KOPT-K1 (cell line): ENCODE measurements at regions not wholly inside any gene's neighbourhood (a gene's known extent, or its start where the extent isn't known, plus 50 kb on each side); places are given as distances from the start of the nearest gene placed in this dataset.
"Not testable (repeated sequence)": the region's sequence is repeated elsewhere in the genome, so short reads cannot be mapped to it uniquely, and the experiment has no call there.

Experiments used
- H3K27ac ChIP-seq: fragments of 200-600 bp; sonication (generic); 2 replicates; pipeline ENCODE4 v1.5.1; 2016; ENCODE audit warnings: antibody characterized with exemption, mild to moderate bottlenecking, low read depth, low read length; ENCODE audit not compliant: poor library complexity, severe bottlenecking
- H3K36me3 ChIP-seq: fragments of 200-600 bp; sonication (generic); 2 replicates; pipeline ENCODE4 v1.5.1; 2017; ENCODE audit warnings: antibody characterized with exemption, mild to moderate bottlenecking, low read length, moderate library complexity; ENCODE audit not compliant: insufficient read depth
- H3K9me3 ChIP-seq: fragments of 200-600 bp; sonication (generic); 2 replicates; pipeline ENCODE4 v1.5.1; 2017; ENCODE audit warnings: antibody characterized with exemption, low read length, mild to moderate bottlenecking; ENCODE audit not compliant: insufficient read depth, poor library complexity, severe bottlenecking

GRCh38 chr22:48503035-48503625, 1324.5 kb downstream of the BRD1 start:
- Histone ChIP-seq H3K9me3 (no peaks in the 10 kb centered on the region), H3K36me3 (no peaks in the 10 kb centered on the region), H3K27ac (no peak overlapping the region)

DNA sequence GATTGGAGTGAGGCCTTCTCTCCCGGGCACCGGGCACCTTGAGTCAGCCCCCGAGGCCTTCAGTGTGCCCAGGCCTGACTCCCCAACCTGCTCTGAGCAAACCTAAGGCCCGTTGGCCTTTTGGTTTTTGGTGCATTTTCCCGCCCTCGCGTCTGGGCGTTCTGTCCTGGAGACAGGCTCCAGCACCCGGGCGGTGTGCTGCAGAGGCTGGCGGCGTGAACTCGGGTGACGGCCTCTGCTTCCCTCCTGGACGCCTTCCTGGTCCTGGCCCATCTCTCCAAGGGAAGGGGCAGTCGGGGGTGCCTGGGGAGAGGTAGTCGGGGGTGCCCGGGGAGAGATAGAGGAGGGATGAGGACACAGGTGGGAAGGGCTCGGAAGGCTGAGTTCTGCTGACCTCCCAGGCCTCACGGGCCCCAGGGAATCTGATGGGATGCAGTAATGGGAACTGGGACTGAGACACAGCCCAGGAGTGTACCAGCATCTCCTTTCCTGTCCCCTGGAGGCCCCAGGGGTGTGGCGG, 1326.4 kb downstream of the BRD1 start:
- Histone ChIP-seq H3K27ac (no peak overlapping the region), H3K36me3 (no peaks in the 10 kb centered on the region), H3K9me3 (no peaks in the 10 kb centered on the region)

- Histone ChIP-seq H3K36me3 (no peaks in the 10 kb centered on the region), H3K9me3 (no peaks in the 10 kb centered on the region), H3K27ac (no peak overlapping the region)
Measured at GRCh38 chr22:48500471-48501230, 1327.0 kb downstream of the BRD1 start.

GRCh38 chr22:48499456-48500425, 1327.9 kb downstream of the BRD1 start:
- Histone ChIP-seq H3K27ac (no peak overlapping the region), H3K36me3 (no peaks in the 10 kb centered on the region), H3K9me3 (no peaks in the 10 kb centered on the region)

DNA sequence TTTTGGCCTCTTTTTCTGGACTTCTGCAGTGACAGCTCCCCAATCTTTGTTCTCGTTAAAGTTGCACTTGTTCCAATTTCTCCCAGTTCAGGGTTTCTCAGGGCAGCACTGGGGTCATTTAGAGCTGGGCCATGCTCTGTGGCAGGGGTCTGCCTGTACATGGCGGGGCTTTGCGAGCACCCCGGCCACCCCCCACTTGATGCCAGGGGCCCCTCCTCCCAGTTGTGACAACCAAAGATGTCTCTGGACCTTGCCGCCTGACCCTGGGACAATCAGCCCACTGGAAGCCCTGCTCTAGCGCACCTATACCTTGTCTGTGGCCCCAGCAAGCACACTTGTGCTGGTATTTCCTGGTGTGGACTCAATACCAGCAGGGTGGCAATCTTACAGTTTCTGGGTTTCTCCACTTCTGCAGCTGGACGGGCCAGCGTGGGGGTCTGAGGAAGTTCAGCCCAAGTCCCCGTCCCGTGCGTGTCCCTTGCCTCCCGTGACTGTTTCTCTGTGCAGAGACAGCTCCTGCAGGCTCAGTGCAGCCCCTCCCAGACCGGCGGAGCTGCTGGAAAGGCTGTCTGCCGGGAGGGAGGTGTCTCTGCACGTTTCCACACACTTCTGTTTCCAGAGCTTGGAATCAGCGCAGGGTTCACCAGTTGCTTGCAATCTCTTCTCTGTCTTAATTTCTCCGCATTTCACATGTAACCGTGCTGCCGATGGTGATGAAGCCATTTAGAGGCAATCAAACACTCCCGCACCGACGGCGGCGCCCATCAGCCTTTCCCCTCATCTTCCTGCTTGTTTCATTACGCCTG, 1328.9 kb downstream of the BRD1 start:
- Histone ChIP-seq H3K36me3 (no peaks in the 10 kb centered on the region), H3K9me3 (no peaks in the 10 kb centered on the region), H3K27ac (no peak overlapping the region)

DNA sequence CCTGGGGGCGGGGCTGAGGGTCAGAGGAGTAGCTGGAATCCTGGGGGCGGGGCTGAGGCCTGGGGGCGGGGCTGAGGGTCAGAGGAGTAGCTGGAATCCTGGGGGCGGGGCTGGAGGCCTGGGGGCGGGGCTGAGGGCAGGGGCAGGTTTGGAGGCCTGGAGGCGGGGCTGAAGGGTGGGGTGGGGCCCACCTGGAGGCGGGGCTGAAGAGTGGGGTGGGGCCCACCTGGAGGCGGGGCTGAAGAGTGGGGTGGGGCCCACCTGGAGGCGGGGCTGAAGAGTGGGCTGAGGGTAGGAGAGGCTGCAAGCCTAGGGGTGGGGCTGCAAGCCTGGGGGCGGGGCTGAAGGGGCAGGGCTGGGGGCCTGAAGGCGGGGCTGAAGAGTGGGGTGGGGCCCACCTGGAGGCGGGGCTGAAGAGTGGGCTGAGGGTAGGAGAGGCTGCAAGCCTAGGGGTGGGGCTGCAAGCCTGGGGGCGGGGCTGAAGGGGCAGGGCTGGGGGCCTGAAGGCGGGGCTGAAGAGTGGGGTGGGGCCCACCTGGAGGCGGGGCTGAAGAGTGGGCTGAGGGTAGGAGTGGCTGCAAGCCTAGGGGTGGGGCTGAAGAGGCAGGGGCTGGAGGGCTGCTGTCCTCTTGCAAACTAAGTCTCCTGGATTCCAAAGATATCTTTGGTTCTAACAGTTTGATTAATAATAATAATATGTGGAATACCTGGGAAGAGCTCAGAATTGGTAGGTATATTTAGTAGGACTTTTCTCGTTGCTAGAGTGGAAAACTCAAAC, 1329.7 kb downstream of the BRD1 start:
- H3K36me3 ChIP-seq, H3K27ac ChIP-seq, H3K9me3 ChIP-seq: not testable (repeated sequence)

DNA sequence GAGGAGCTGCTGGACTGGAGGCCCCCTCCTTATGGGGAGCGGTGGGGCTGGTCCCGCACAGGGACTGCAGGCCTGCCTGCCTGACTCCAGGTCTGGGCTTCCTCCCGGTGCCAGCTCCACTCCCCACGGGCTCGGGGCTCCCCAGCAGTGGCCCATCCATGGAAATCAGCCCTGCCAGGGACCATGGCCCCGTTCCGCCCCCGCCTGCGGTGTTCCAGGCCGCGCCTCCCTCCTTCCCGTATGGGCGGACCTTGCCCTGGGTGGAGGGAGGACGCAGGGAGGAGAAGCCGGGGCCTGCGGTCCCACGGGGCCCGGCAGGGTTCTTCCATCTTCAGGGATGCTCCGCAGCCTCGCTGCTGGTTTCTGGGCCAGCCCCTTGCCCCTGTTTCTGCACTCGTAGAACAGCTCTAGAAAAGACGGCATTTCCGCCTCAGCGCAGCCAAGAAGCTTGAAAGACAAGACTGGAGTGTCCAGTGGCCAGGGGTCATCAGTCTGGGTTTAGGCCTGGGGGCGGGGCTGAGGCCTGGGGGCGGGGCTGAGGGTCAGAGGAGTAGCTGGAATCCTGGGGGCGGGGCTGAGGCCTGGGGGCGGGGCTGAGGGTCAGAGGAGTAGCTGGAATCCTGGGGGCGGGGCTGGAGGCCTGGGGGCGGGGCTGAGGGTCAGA, 1330.6 kb downstream of the BRD1 start:
- H3K27ac ChIP-seq, result no peak overlapping the region
- H3K36me3 ChIP-seq, result no peaks in the 10 kb centered on the region
- H3K9me3 ChIP-seq, result no peaks in the 10 kb centered on the region

DNA sequence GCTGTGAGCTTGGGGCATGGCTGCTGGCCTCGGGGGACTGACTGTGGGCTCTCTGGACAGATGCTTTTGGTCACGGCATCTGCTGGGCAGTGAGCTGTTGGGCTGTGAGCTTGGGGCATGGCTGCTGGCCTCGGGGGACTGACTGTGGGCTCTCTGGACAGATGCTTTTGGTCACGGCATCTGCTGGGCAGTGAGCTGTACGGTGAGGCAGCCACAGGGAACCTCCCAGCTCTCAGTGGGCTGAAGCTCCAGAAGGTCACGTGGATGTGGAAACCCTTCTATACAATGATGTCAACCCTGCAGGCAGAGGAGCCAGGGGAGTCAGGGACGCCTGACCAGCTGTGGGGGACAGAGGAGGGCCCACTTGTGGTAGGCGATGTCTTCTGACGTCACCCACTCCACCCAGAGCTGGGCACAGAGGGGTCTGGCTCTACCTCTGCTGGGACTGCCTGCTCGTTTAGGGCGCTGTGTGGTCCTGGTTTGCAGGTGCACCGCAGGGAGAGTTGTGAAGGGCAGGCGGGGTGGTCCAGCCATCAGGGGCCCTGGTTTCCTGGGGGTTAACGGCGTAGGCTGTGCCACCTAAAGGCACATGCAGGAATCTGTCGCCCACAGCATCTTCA, 1331.3 kb downstream of the BRD1 start:
- Histone ChIP-seq H3K27ac (no peak overlapping the region), H3K9me3 (no peaks in the 10 kb centered on the region)

GRCh38 chr22:48495751-48496080, 1332.0 kb downstream of the BRD1 start:
- Histone ChIP-seq H3K27ac (no peak overlapping the region), H3K9me3 (no peaks in the 10 kb centered on the region), H3K36me3 (no peaks in the 10 kb centered on the region)

More for the DNA sequence above, 1331.3 kb downstream of the BRD1 start:
- no peaks in the 10 kb centered on the region for H3K36me3 ChIP-seq

DNA sequence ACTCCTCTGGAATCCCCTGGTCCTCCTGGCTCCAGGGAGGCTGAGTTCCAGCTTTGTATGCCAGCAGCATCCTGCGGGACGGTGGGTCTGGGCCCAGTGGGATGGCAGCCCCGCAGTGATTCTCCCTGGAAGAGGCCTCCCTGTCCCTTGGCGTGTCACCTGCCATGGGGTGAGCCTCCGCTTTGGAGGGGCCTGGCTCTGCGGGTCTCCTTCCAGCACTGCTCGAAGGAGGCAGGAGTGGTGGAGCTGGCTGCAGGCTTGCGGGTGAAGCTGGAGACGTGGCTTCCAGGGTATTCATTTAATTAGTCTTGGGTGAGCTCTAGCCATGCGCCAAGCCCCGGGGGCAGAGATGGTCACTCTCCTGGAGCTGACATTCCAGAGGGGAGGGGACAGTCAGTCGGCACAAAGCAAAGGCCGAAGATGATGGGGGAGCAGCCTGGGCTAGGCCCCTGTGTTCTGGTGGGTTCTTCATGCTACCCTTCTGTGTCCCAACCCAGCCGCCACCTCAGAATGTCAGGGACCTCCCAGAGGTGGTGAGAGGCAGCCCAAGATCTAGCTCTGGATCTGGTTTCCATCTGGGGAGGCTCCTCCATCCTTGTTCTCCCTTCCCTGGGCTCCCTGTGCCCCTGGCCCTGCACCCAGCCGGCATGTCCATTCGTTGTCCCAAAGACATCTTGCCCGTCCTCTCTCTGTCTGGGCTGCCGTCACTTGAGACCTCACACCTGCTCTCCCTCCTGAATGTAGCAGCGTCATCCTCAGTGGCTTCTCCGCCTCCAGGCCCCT, 1332.5 kb downstream of the BRD1 start:
- Histone ChIP-seq H3K27ac (no peak overlapping the region), H3K9me3 (no peaks in the 10 kb centered on the region), H3K36me3 (no peaks in the 10 kb centered on the region)

- no peak overlapping the region for H3K27ac ChIP-seq
- H3K9me3 ChIP-seq, result no peaks in the 10 kb centered on the region
- H3K36me3 ChIP-seq, result no peaks in the 10 kb centered on the region
Measured at GRCh38 chr22:48494256-48494967, 1333.3 kb downstream of the BRD1 start.

DNA sequence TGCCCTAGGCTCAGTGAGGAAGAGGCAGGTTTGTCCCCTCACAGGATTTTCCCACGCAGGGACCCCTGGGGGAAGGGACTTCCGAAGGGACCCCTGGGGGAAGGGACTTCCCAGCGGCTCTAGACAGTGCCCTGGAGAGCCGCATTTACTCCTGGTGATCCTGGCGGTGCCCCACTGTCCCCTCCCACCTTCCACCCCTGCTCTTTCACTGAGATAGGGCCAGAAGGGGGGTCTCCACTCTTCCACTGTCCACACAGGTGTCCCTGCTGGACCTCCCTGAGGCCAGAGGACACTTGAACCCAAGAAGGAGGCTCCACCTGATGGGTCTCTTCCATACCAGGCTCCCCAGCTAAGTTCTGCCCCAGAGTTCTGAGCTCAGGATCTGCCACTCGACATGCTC, 1333.9 kb downstream of the BRD1 start:
- no peaks in the 10 kb centered on the region for H3K9me3 ChIP-seq
- H3K27ac ChIP-seq, result no peak overlapping the region
- no peaks in the 10 kb centered on the region for H3K36me3 ChIP-seq
